HTR-8/SVneo (cell line): ENCODE measurements at regions not wholly inside any gene's neighbourhood (a gene's known extent, or its start where the extent isn't known, plus 50 kb on each side); places are given as distances from the start of the nearest gene placed in this dataset.

Experiments used
- DNase-seq: peaks from one replicate; pipeline ENCODE4 v3.0.0; 2011; ENCODE audit warnings: low spot score, mixed read lengths; ENCODE audit not compliant: insufficient read length
- FAIRE-seq: peaks from 2 replicates; lab custom pipeline; 2011; peaks lifted over from hg19 to GRCh38; lab: Jason Lieb, UNC

GRCh38 chr6:91572878-91573277, 986.0 kb upstream of the MAP3K7 start:
- DNase-seq = no peak
- FAIRE-seq = no peak

- FAIRE-seq = no peak
- no peak for DNase-seq
Measured at GRCh38 chr6:91569071-91569470, 982.2 kb upstream of the MAP3K7 start.

GRCh38 chr6:91566467-91566866, 979.6 kb upstream of the MAP3K7 start:
- FAIRE-seq = no peak
- no peak for DNase-seq

GRCh38 chr6:91565207-91565606, 978.3 kb upstream of the MAP3K7 start:
- no peak for FAIRE-seq

GRCh38 chr6:91562955-91563354, 976.1 kb upstream of the MAP3K7 start:
- FAIRE-seq (no peak), DNase-seq (no peak)

More at GRCh38 chr6:91565207-91565606, 978.3 kb upstream of the MAP3K7 start:
- DNase-seq = no peak

DNA sequence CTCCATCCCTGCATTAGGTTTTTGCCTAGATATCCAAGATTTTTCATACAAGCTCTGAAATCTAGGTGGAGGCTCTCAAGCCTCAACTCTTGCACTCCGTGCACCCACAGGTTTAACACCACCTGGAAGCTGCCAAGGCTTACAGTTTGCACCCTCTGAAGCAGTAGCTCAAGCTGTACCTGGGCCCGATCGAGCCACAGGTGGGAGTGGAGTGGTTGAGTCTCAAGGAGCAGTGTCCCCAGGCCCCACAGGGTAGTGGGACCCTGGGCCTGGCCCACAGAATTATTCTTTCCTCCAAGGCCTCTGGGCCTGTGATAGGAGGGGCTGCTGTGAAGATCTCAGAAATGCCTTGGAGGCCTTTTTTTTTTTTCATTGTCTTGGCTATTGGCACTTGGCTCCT, 973.5 kb upstream of the MAP3K7 start:
- DNase-seq (no peak), FAIRE-seq (no peak)

GRCh38 chr6:91540902-91541301, 954.0 kb upstream of the MAP3K7 start:
- no peak for DNase-seq
- FAIRE-seq = no peak

DNA sequence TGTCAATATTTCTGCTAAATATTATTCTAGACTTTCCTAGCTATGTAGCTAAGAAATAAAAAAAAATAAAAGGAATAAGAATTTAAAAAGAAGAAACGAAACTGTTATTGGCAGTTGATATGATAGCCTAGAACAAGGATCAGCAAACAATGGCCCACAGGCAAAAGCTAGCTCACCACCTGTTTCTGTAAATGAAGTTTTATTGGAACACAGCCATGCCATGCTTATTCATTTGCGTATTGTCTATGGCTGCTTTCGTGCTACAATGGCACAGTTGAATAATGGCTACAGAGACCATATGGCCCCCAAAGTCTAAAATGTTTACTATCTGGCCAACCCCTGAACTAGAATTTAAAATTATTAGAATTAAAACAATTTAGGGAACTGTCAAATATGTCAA, 952.6 kb upstream of the MAP3K7 start:
- DNase-seq = no peak
- no peak for FAIRE-seq

- no peak for FAIRE-seq
Measured at GRCh38 chr6:91538622-91539021, 951.8 kb upstream of the MAP3K7 start.

DNA sequence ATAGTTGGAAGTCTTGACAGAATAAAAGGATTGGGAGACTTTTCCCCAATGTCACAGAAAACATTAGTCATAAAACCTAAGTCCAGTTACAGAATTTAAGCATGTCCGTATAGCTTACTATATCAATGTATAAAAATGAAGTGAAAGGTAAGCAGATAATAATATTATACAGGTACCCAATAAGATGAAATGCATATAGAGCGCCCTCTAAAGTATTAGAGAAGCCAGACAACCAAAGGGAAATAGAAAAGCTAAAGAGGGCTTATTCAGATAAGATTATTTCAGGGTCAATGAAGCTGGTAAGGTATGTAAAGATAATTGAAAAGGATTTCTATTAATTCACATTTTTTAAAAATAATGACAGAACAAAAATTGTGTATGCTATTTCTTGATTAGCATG, 947.7 kb upstream of the MAP3K7 start:
- FAIRE-seq (no peak), DNase-seq (no peak)

More at GRCh38 chr6:91538622-91539021, 951.8 kb upstream of the MAP3K7 start:
- no peak for DNase-seq

GRCh38 chr6:91523511-91523910, 936.6 kb upstream of the MAP3K7 start:
- no peak for FAIRE-seq

GRCh38 chr6:91521999-91522398, 935.1 kb upstream of the MAP3K7 start:
- DNase-seq = no peak
- no peak for FAIRE-seq

More at GRCh38 chr6:91523511-91523910, 936.6 kb upstream of the MAP3K7 start:
- DNase-seq = no peak

DNA sequence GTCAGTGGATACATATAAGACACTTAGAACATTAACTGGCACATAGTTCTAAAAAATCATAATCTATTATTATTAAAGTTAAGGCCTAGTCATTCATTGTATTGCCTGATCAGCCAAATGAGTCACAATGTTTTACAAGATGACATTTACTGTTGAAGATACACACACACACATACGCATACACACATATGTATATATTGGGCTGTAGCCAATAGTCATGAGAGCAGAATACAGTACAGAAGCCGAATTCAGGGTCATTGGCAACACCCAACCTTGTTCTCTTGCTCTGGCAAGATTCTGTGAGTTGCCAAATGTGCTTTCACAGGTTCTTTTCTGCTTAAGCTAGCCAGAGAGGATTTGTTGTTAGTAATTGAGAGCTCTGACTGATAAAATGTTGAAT, 922.8 kb upstream of the MAP3K7 start:
- no peak for FAIRE-seq
- DNase-seq = no peak

DNA sequence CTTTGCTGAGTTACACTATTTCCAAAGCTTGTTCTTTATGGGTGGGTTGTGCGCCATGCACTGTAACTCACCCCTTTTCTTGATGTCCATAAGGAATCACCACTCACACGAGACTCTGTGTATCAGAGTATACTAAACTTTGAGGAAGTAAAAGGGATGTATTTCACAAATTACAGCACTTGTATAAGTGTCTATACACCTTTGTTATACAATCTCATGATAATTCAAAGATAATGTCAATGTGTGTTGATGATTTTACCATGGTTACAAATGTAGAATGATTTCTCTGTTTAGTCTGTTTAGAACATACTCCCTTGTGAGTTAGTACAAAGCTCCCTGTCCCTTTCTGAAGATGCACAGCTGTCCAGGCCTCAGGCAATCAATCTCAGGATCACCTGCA, 922.2 kb upstream of the MAP3K7 start:
- DNase-seq = no peak
- FAIRE-seq = no peak

DNA sequence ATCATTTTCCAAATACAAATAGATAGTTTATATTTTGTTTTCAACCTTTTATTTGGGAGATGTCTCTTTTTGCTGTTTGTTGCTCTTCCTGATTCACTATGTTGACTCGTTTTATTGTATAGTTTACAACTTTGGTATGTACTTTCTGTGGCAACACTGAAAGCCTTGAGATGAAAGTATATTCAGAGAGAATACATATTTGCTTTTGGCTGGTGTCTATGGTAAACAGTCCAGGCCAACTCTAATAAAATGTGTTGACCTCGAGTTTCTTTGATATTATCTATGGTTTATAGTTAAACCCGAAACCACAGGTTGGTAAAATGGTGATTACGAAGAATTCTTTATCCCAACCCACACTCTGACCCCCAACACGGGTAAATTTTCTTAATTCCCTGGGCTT, 919.6 kb upstream of the MAP3K7 start:
- FAIRE-seq = no peak

GRCh38 chr6:91505199-91505598, 918.3 kb upstream of the MAP3K7 start:
- FAIRE-seq (no peak), DNase-seq (no peak)

More for the DNA sequence above, 919.6 kb upstream of the MAP3K7 start:
- no peak for DNase-seq

GRCh38 chr6:91501930-91502329, 915.1 kb upstream of the MAP3K7 start:
- no peak for DNase-seq
- FAIRE-seq = no peak

DNA sequence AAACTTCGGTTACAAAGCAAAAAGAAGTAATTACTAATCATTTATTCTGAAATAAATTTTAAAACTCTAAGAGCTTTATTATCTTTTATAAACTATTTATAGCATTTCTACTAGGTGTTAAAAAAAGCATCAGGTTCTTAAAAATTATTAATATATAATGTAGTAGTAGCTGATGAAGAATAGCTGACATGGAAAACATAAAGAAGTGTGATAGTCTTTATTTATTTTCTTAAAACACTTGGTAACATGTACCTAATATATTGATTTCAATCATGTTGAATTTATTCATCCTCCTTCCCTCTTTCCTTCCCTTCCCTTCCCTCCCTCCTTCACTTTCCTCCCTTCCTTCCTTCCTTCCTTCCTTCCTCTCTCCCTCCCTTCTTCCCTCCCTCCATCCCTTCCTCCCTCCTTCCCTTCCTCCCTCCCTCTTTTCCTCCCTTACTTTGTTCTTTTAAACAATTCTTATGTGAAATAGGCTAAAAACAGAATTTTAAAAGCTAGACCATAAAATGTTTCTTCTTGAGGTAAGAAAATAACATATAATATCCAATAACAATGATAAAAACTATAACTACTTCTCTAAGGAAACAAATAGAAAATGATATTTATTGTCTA, 913.9 kb upstream of the MAP3K7 start:
- FAIRE-seq (no peak), DNase-seq (no peak)

- no peak for DNase-seq
Measured at GRCh38 chr6:91498576-91498975, 911.7 kb upstream of the MAP3K7 start.

GRCh38 chr6:91497770-91498169, 910.9 kb upstream of the MAP3K7 start:
- DNase-seq (no peak), FAIRE-seq (no peak)

More at GRCh38 chr6:91498576-91498975, 911.7 kb upstream of the MAP3K7 start:
- FAIRE-seq = no peak

DNA sequence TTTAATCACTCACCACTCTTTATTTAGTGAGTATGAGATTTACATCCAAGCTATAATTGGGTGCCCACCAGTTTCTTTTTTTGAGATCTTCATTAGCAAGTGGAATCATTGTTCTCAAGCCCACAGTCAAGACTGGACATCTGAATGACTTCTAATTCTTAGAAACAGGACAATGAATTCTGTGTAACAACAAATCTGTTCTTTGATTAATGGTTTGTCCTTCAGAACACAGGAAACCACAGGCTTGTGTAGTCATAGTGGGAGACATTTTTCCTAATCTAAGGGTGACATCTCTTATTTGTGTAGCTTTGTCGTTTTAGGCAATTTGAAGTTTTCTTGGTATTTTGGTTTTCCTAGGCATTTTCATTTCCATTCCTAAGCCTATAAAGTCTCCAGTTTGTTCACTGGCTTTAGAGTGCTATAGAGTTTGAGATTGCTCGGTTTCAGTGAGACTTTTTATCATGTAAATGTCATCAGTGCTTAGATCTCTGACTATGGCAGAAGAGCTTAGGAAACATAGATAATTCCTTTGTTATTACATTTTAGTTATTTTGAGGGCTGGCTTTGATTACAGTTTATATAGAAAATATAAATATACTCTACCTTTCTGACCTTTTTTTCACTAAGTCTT, 903.9 kb upstream of the MAP3K7 start:
- DNase-seq (no peak), FAIRE-seq (no peak)
